Hepatic stellate cell (primary cell): ENCODE measurements at regions not wholly inside any gene's neighbourhood (a gene's known extent, or its start where the extent isn't known, plus 50 kb on each side); places are given as distances from the start of the nearest gene placed in this dataset.
"Not testable (repeated sequence)": the region's sequence is repeated elsewhere in the genome, so short reads cannot be mapped to it uniquely, and the experiment has no call there.

Experiments
- DNase-seq: peaks from one replicate; pipeline ENCODE4 v3.0.0; 2011; ENCODE audit warnings: low spot score

DNA sequence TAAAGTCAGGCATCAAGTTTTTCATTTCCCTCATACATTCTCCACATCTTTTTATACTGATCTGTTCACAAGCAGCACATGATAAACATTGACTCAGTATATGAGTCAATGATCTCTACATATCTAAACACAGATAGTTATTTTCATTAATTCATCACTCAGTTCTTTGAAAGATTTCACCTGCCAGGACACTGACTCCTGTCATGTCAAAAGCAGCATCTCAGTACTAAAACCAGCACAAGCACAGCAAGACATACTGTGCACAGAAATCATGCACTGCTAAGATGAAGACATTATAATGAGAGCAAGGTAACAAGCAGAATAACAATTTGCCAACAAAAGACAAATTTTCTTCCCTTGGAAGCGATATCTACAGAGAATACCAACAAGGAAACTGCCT lies 206.1 kb upstream of the COX7C start:
- no peak for DNase-seq

GRCh38 chr5:86427158-86427557 lies 190.6 kb upstream of the COX7C start:
- no peak for DNase-seq

- DNase-seq, result no peak
These were observed 178.1 kb upstream of the COX7C start for GRCh38 chr5:86439593-86440110.

GRCh38 chr5:86442036-86442745 lies 175.6 kb upstream of the COX7C start:
- no peak for DNase-seq

- no peak for DNase-seq
These were observed 170.4 kb upstream of the COX7C start for GRCh38 chr5:86447362-86447761.

DNA sequence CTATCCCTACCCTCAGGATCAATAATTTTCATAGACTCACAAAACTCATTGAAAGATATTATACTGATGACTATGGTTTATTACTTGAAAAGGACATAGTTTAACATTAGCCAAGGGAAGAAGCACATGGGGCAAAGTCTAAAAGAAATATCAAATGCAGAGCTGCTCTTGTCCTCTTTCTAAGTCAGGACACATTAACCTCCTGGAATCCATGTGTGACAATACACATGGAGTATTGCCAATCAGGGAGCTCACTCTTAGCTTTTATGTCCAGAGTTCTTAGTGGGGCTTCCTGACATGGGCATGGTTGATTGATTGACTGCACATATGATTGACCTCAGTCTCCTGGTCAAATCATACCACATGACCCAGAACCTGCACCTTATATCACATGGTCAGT lies 165.5 kb upstream of the COX7C start:
- no peak for DNase-seq

GRCh38 chr5:86460519-86460918 lies 157.2 kb upstream of the COX7C start:
- DNase-seq, result no peak

- no peak for DNase-seq
These were observed 156.4 kb upstream of the COX7C start for GRCh38 chr5:86461169-86461956.

DNA sequence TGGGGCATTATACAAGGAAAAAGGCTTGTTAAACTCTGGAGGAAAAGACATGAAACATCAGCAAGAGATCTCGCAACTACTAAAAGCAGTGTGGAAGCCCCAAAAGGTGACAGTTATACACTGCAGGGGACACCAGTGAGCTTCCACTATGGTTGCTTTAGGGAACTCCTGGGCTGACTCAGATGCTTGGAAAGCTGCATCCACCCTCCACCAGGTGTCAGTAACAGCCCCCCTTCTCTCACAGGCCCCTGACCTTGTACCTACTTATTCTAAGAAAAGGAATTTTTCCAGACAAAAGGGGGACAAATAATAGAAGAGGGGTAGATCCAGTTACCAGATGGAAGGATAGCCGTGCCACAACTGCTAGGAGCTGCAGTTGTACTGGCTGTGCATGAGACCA lies 154.4 kb upstream of the COX7C start:
- no peak for DNase-seq

DNA sequence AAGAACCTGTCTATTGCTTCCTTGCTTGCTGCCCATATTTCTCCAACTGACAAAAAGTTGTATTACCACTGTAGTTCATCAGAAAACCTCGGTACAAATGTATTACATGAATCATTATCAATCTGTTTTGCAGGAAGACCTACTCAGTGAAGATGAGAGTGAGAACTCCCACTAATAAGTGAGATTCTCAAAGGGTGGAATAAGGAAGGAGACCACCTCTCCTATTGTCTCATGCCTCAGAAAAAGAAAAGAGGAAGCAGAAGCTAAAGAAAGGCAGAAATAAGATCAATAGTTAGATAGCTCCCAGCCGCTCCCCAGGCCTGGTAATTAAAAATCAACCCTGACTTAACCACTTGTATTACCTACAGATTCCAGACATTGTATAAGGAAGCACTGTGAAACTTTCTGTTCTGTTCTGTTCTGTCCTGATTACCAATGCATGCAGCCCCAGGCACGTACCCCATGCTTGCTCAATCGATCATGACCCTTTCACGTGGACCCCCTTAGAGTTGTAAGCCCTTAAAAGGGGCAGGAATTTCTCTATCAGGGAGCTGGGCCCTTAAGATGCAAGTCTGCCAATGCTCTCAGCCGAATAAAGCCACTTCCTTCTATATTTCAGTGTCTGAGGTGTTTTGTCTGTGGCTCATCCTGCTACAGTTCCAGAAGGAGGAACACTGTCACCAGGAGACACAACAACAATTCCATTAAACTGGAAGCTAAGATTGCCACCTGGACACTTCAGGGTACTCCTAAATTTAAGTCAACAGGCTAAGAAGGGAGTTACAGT lies 152.5 kb upstream of the COX7C start:
- DNase-seq, result no peak

DNA sequence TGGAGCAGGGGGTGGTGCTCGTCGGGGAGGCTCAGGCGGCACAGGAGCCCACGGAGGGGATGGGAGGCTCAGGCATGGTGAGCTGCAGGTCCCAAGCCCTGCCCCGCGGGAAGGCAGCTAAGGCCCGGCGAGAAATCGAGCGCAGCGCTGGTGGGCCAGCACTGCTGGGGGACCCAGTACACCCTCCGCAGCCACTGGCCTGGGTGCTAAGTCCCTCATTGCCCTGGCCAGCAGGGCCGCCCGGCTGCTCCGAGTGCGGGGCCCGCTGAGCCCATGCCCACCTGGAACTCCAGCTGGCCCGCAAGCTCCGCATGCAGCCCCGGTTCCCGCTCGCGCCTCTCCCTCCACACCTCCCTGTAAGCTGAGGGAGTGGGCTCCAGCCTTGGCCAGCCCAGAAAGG lies 151.0 kb upstream of the COX7C start:
- DNase-seq, result not testable (repeated sequence)

- DNase-seq, result no peak
These were observed 135.7 kb upstream of the COX7C start for GRCh38 chr5:86482008-86482407.

DNA sequence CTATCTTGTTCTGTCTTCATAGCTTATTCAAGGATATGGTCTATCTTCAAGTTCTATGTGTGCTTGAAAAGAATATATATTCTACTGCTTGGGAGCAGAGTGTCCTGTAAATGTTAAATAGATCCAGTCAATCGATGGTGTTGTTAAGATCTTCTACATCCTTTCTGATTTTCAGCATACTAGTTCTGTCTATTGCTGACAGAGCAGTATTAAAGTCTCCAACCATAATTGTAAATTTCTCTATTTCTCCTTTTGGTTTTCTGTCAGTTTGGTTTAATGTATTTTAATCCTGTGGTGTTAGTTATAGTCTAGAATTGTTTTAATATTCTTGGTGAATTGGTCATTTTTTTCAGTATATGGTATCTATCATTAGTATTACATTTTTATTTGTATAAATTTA lies 124.0 kb upstream of the COX7C start:
- DNase-seq, result no peak

- DNase-seq, result no peak
These were observed 116.8 kb upstream of the COX7C start for GRCh38 chr5:86500947-86501346.

DNA sequence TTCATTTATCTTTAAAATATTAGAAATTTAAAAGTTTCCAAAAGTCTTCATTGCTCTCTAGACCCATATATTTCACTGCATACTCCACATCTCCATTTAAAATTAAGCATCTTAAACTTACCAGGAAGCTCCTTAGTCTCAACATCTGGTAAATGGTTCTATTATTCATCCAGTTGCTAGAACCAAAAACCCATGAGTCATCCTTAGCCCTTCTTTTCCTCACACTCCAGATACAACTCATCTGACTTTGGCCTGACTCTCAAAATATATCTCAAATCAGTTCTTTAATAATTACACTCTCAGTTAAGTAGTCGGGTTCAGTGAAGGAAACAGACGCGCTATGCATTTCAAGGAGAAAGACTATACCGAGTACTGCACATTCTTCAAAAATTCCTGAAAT lies 110.2 kb upstream of the COX7C start:
- DNase-seq, result no peak

GRCh38 chr5:86510330-86510915 lies 107.3 kb upstream of the COX7C start:
- DNase-seq, result not testable (repeated sequence)

DNA sequence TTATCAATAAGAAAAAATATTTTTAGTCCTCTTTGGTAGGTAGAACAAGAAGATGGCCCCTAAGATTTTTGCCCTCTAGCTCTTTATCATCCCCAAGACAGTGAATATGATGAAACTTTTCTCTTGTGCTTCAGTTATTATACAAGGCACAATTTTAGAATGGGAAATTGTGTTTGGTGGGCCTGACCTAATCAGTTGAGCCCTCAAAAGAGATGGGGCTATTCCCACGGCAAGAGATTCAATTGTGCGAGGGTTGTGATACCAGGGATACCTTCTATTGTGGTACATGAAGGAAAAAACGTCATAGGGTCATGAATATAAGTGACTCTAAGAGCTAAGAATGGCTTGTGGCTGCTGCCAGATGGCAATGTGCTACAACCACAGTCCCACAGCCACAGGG lies 94.0 kb upstream of the COX7C start:
- DNase-seq, result no peak

DNA sequence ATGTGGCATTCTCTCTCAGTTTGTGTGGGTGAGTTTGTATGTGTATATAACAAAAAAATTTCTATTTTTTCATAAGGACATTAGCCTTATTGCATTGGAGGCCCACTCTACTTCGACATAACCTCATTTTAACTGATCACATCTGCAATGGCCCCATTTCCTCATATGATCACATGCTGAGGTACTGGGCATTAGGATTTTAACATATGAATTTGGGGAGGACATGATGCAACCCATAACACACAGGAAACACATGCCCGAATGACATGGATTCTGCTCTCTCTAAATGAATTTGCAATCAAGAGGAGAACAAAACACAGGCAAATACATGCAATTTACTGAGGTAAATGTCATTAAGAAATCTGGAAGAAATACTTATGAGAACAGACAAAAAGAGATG lies 92.1 kb upstream of the COX7C start:
- DNase-seq, result no peak

- DNase-seq, result no peak
These were observed 90.9 kb upstream of the COX7C start for GRCh38 chr5:86526811-86527348.

DNA sequence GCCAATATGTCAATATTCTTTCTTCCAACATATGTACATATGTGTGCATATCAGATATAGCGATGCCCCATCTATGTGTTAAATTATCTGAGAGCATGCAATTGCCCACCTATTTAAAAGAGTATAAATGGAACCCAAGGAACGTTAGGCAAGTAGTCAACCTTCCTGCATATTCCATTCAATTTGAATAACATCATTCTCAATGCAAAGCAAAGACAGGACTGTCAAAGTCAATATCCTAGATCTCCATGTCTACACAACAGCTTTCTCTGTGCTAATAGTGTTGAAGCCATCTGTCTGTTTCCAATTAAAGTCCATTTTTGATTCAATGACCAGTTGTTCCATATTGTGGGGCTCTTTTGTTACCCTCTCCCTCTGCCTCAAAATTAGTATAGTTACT lies 85.3 kb upstream of the COX7C start:
- no peak for DNase-seq

DNA sequence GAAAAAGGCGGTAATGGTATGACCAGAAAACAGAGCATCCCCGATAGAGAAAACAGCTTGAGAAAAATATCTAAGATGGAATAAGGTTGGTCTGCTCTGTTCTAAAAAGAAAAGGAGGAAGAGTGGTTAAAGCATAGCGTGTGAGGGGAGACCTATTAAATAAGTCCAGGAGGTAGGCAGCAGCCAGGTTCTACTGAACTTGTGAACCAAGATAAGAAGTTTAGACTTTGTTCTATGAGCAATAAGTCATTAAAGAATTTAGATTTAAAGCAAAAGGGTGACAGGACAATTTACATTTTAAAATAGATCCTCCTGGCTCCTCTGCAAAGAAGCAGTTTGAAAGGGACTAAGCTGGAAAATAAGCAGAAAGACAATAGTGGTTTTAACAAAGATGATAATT lies 81.3 kb upstream of the COX7C start:
- no peak for DNase-seq

GRCh38 chr5:86542532-86542931 lies 75.2 kb upstream of the COX7C start:
- no peak for DNase-seq
